Common myeloid progenitor, CD34-positive (primary cell): ENCODE measurements at regions not wholly inside any gene's neighbourhood (a gene's known extent, or its start where the extent isn't known, plus 50 kb on each side); places are given as distances from the start of the nearest gene placed in this dataset.

ENCODE experiments used
- CTCF ChIA-PET: fragments of 350-600 bp; sonication (Branson Sonifier 250); formaldehyde crosslinking; loops from one replicate; lab custom pipeline; 2021; ENCODE audit warnings: antibody characterized with exemption; lab: Charles Lee
- POLR2A ChIA-PET: fragments of 350-600 bp; sonication (Branson Sonifier 250); formaldehyde crosslinking; loops from one replicate; lab custom pipeline; 2021; ENCODE audit warnings: antibody characterized with exemption; lab: Charles Lee
- DNase-seq, 3 donors: peaks; one replicate each; pipeline versions ENCODE4 v3.0.0 to v3.0.0-alpha.2; 2013
- H3K27ac ChIP-seq, 2 experiments: 1 replicate in 1 of 2; 2 replicates in 1 of 2; pipeline ENCODE4 v1.7.0; 2013; ENCODE audit warnings: inconsistent platforms in 2 of 2, low read length in 2 of 2, mild to moderate bottlenecking in 2 of 2, low read depth in 1 of 2, moderate library complexity in 1 of 2; ENCODE audit not compliant: severe bottlenecking in 2 of 2, insufficient read depth in 1 of 2, poor library complexity in 1 of 2
- H3K27me3 ChIP-seq, 5 experiments: replicated peaks in 2 of 5; 1 replicate in 3 of 5; 2 replicates in 2 of 5; pipeline versions ENCODE4 v1.6.1 to v1.7.0; 2013; ENCODE audit warnings: low read length in 4 of 5, mild to moderate bottlenecking in 2 of 5, moderate library complexity in 2 of 5, inconsistent platforms in 1 of 5; ENCODE audit not compliant: insufficient read depth in 5 of 5, control insufficient read depth in 4 of 5
- H3K36me3 ChIP-seq, 4 experiments: 1 replicate in 2 of 4; 2 replicates in 2 of 4; pipeline versions ENCODE4 v1.6.1 to v1.7.0; 2013; ENCODE audit warnings: low read length in 3 of 4, control low read depth in 1 of 4, mild to moderate bottlenecking in 1 of 4; ENCODE audit not compliant: control insufficient read depth in 4 of 4, insufficient read depth in 4 of 4
- H3K4me1 ChIP-seq, 4 experiments: 1 replicate in 3 of 4; 2 replicates in 1 of 4; pipeline versions ENCODE4 v1.6.1 to v1.7.1; 2013; ENCODE audit warnings: low read length in 3 of 4, mild to moderate bottlenecking in 3 of 4, control low read depth in 1 of 4, inconsistent platforms in 1 of 4, moderate library complexity in 1 of 4; ENCODE audit not compliant: control insufficient read depth in 4 of 4, insufficient read depth in 4 of 4; ENCODE audit errors: control extremely low read depth in 1 of 4
- H3K4me3 ChIP-seq, 7 experiments: 1 replicate in 4 of 7; 2 replicates in 3 of 7; pipeline versions ENCODE4 v1.5.1 to v1.7.0; 2013; ENCODE audit warnings: mild to moderate bottlenecking in 7 of 7, low read length in 6 of 7, moderate library complexity in 6 of 7, inconsistent platforms in 2 of 7, low read depth in 2 of 7, control low read depth in 1 of 7; ENCODE audit not compliant: insufficient read depth in 4 of 7, control insufficient read depth in 1 of 7; ENCODE audit errors: extremely low read depth in 1 of 7
- H3K9me3 ChIP-seq, 5 experiments: 1 replicate in 4 of 5; 2 replicates in 1 of 5; pipeline versions ENCODE4 v1.6.1 to v1.7.1; 2013; ENCODE audit warnings: low read length in 4 of 5, mild to moderate bottlenecking in 2 of 5, inconsistent platforms in 1 of 5, low read depth in 1 of 5, moderate library complexity in 1 of 5; ENCODE audit not compliant: control insufficient read depth in 4 of 5, insufficient read depth in 2 of 5; ENCODE audit errors: control extremely low read depth in 1 of 5
- WGBS: methylation state at CpG from one replicate; pipeline ENCODE4 v1.1.5; 2013; ENCODE audit not compliant: insufficient coverage; 5-methylcytosine and 5-hydroxymethylcytosine counted together

DNA sequence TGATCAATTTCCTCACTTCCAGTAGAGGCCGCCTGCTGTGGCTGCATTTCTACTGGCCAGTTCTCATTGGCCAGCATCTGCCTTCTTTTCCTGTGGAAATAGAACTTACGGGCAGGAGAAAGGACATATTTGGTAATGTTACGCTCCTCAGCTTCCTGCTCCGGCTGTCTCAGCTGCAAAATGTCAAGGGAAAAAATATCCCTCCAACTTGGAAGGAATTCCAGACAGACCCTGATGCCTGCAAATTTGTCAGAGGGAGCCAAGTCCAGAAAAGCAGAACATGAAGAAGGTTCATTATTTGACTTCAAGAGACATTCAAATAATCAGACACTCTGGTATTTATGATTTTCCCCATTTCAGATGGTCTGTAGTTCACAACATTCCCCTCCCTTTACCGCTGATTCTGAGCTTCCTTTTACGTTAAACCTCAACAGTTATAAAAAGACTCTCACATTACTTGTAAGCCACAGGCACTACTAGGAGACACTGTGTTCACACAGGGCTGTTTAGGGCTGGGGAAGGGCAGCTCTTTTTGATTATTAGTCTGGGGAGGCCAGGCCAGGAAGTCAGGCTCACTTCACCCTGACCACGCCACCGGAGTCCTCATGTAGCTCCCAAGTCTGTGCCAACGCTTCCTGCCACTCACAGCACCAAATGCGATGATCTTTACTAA lies 179.6 kb upstream of the CCN2 start:
- Histone ChIP-seq H3K36me3 (no peaks in the 10 kb centered on the region), H3K9me3 (peaks cover 0 to 3% (median 0%) of the 10 kb centered on the region in 5 experiments), H3K27ac (peak overlapping the region; percentile 67 to 82), H3K4me3 (peak overlapping the region in 5 of 7 experiments; percentile 20 to 57 (median 34)), H3K4me1 (peaks cover 20 to 47% (median 27%) of the 10 kb centered on the region in 4 experiments), H3K27me3 (no peaks in the 10 kb centered on the region)
- ChIA-PET CTCF (no interaction called here), POLR2A (no interaction called here)
- WGBS: 32% methylated on average over 8 of the region's 10 CpGs
- DNase-seq: peak in 2 of 3 donors; percentile 75 to 83

DNA sequence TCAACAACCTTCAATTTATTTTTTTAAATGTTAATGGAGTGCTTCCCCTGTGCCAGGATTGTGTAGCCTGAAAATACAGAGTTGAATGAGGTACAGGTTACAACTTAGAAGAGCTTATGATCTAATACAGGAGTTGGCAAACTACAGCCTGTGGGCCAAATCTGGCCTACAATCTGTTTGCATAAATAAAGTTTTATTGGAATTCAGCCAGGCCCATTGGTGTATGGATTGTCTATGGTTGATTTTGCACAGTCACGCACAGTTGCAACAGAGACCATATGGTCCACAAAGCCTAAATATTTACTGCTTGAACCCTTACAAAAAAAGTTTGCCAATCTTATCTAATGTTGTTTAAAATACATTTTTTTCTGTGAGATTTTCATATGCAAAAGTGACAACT lies 177.3 kb upstream of the CCN2 start:
- ChIA-PET CTCF (no interaction called here), POLR2A (no interaction called here)
- no CpG with 5 or more reads among the region's 1 CpG for WGBS
- H3K9me3 ChIP-seq: peaks cover 0 to 3% (median 0%) of the 10 kb centered on the region in 5 experiments
- DNase-seq: no peak
- no peaks in the 10 kb centered on the region for H3K27me3 ChIP-seq
- no peaks in the 10 kb centered on the region for H3K36me3 ChIP-seq
- peaks cover 20 to 39% (median 26%) of the 10 kb centered on the region in 4 experiments for H3K4me1 ChIP-seq
- no peak overlapping the region for H3K4me3 ChIP-seq
- H3K27ac ChIP-seq: no peak overlapping the region

DNA sequence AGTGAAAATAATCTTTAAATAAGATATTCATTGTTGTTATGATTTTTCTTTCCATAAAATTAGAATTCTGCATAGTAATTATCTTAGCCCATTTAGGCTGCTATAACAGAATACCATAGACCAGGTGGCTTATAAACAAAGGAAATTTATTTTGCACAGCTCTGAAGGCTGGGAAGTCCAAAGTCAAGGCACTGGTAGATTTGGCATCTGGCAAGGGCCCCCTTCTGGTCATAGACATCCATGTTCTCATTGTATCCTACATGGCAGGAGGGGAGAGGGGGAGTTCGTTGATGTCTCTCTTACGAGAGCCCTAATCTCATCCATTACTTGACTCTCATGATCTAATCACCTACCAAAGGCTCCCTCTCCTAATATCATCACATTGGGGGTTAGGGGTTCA lies 175.0 kb upstream of the CCN2 start:
- Histone ChIP-seq H3K27me3 (no peaks in the 10 kb centered on the region), H3K36me3 (no peaks in the 10 kb centered on the region), H3K4me1 (peaks cover 9 to 19% (median 11%) of the 10 kb centered on the region in 4 experiments), H3K27ac (no peak overlapping the region), H3K9me3 (peaks cover 0 to 3% (median 0%) of the 10 kb centered on the region in 5 experiments), H3K4me3 (no peak overlapping the region)
- WGBS: no CpG with 5 or more reads among the region's 2 CpGs
- POLR2A ChIA-PET: no interaction called here
- CTCF ChIA-PET: no interaction called here
- DNase-seq: no peak

DNA sequence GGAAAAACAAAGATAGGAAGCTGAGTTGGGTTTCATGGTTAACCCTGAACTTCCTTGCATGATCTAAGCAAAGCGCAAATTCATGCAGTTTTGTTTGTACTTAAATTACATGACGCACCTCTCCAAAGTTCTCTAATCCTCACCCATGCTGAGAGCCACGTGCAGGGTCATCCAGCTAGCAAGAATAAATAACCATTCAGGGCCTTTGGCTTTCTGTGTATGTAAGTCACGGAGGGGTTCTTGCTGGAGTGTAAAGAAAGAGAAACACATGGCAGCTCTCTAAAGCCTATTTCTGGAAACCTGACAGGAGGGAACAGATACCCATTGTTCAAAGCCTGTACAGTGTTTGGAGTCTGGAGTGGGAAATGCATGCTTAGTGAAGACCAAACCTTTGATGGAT lies 171.7 kb upstream of the CCN2 start:
- H3K27ac ChIP-seq: no peak overlapping the region
- H3K4me3 ChIP-seq: no peak overlapping the region
- peaks cover 0 to 3% (median 0%) of the 10 kb centered on the region in 5 experiments for H3K9me3 ChIP-seq
- CTCF ChIA-PET: interaction anchor here (1.6 kb wide), 1 partner anchor 207 kb away, joined by 4 read pairs; no protein-coding TSS in a partner anchor
- WGBS: 62% methylated on average over 4 of the region's 4 CpGs
- POLR2A ChIA-PET: no interaction called here
- no peaks in the 10 kb centered on the region for H3K36me3 ChIP-seq
- no peak for DNase-seq
- H3K27me3 ChIP-seq: no peaks in the 10 kb centered on the region
- H3K4me1 ChIP-seq: peaks cover 0 to 3% (median 0%) of the 10 kb centered on the region in 4 experiments

DNA sequence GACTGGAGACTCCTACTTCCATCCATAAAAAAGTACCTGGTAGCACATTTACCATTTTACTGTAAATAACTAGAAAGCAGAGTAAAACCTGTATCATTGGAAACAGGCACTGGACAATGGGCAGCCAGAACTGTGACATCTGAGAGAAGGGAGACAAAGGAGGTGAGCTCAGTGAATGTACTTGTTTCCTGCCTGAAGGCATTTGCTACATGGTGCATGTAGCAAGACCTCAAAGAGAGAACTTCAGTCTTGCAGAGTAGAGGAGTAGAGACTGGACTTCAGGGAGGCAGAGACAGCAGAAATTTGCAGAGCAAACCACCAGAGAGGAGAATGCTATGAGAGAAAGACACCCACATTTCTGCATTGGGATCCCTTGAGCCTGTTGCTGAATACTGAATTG lies 171.0 kb upstream of the CCN2 start:
- Histone ChIP-seq H3K9me3 (peaks cover 0 to 3% (median 0%) of the 10 kb centered on the region in 5 experiments), H3K4me3 (no peak overlapping the region), H3K27ac (no peak overlapping the region), H3K36me3 (no peaks in the 10 kb centered on the region), H3K27me3 (no peaks in the 10 kb centered on the region), H3K4me1 (peaks cover 0 to 3% (median 0%) of the 10 kb centered on the region in 4 experiments)
- POLR2A ChIA-PET: no interaction called here
- no peak for DNase-seq
- CTCF ChIA-PET: interaction anchor here (1.2 to 1.6 kb wide), 3 partner anchors 18 to 206 kb away, joined by 3 to 4 read pairs (median 3); no protein-coding TSS in a partner anchor

DNA sequence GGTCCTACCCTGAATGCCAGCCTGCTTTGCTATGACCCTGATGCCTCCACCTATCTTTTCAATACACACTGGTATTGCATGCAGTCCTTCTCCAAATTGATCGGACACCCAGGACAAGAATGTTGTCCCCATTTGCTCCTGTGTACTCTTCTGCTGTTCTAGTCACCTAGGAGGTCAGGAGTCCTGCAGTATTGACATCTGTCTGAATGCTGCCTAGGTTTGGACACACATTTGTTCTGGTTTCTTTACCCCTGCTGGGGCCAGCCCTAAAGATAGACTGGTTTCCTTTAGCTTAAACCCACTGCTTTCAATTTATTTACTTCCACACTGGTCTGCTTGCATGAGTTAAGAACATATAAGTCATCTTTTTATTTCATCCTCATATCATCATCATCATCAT lies 167.0 kb upstream of the CCN2 start:
- H3K27me3 ChIP-seq: no peaks in the 10 kb centered on the region
- H3K4me1 ChIP-seq: peaks cover 0 to 3% (median 0%) of the 10 kb centered on the region in 4 experiments
- H3K27ac ChIP-seq: no peak overlapping the region
- H3K9me3 ChIP-seq: no peaks in the 10 kb centered on the region
- CTCF ChIA-PET: interaction anchor here (1.1 kb wide), 1 partner anchor 100 kb away, joined by 3 read pairs; no protein-coding TSS in a partner anchor
- no peak for DNase-seq
- no peak overlapping the region for H3K4me3 ChIP-seq
- no peaks in the 10 kb centered on the region for H3K36me3 ChIP-seq
- WGBS: 90% methylated on average over 1 of the region's 1 CpG
- POLR2A ChIA-PET: no interaction called here

DNA sequence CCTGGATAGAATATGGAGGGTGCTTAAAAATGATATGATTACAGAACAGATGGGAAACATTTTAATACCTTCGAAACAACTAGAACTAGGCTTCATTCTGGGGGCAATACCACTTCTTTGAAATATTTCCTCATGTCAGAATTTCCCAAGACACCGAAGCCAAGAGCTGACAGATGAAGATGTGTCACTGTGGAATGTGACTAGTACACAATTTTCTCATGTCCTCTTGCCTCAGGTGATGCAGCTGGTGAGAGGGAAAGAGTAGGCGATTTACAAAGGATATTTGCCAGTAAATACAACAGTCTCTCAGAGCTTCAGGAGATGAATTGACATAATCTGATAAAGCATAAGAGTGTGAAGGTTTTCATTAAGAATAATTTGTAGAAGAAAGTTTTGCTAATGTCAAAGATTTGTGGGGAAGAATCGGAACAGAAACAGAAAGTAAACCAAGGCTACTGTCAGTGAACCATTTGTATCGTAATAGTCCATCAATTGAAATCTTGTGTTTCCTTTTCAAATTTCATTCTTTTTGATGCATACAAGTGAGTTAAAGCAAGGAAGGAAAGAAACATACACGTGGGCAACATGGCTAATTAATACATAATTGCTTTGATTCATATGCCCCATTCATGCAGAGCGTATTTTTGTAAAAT lies 164.7 kb upstream of the CCN2 start:
- no peak for DNase-seq
- H3K27ac ChIP-seq: no peak overlapping the region

More for the DNA sequence above, 164.7 kb upstream of the CCN2 start:
- ChIA-PET POLR2A (interaction anchor here (0.6 kb wide), 1 partner anchor 246 kb away, joined by 3 read pairs; no protein-coding TSS in a partner anchor), CTCF (no interaction called here)
- 100% methylated on average over 3 of the region's 7 CpGs for WGBS
- Histone ChIP-seq H3K27me3 (no peaks in the 10 kb centered on the region), H3K4me1 (no peaks in the 10 kb centered on the region), H3K9me3 (peaks cover 0 to 2% (median 0%) of the 10 kb centered on the region in 5 experiments), H3K4me3 (no peak overlapping the region), H3K36me3 (no peaks in the 10 kb centered on the region)
